Hepatocyte (in vitro differentiated cells): ENCODE measurements at regions not wholly inside any gene's neighbourhood (a gene's known extent, or its start where the extent isn't known, plus 50 kb on each side); places are given as distances from the start of the nearest gene placed in this dataset.

Experiments used
- CTCF ChIP-seq: fragments of 200-600 bp; sonication (generic); IDR thresholded peaks from 2 replicates; pipeline ENCODE4 v1.5.1; 2016; ENCODE audit warnings: antibody characterized with exemption, mild to moderate bottlenecking; ENCODE audit not compliant: poor library complexity
- EZH2 ChIP-seq: fragments of 200-600 bp; sonication (generic); IDR thresholded peaks from 2 replicates; pipeline ENCODE4 v1.6.1; 2016; ENCODE audit warnings: antibody characterized with exemption, mild to moderate bottlenecking, borderline replicate concordance
- EZH2phosphoT487 ChIP-seq: fragments of 200-600 bp; sonication (generic); IDR thresholded peaks from one replicate; pipeline ENCODE4 v1.6.1; 2018; ENCODE audit warnings: antibody characterized with exemption, mild to moderate bottlenecking, low read depth, moderate library complexity; ENCODE audit not compliant: unreplicated experiment, severe bottlenecking

DNA sequence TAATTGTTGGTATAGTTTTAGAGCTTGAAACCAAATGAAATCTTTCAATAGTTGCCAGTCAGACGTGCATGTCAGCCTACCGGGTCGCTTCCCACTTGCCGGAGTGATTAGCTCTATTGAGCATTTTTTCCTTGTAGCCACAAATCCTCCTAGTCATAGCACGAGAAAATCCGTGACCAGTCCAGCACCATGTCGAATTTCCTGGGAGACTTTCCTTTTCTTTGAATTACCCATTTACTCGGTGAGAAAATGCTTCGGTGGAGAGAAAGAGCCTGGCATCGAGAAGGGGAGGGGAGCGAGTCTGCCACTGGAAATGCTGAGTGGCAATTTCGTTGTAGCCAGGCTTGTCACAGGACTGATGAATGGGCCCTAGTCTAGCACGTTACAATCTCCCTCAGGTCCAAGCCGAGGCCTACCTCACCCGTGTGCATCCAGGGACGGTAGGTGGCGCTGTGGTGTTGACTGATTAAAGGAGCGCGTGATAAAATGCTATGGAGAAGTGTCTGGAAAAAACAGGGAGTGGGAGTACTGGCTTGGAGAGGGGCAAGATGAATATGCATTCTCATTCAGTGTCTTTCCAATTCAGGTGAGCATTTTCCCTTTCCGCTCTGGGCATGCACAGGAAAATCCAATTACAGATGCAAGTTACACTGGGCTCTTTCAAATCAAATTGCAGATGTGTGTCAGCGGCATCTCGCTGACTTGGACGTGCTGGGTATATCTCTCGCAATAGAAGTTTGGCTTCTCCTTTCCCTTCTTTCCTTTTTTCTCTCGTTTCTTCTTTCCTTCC lies 238.8 kb downstream of the EDEM1 start:
- peak; percentile 87 for TF ChIP-seq CTCF
- TF ChIP-seq EZH2: no peak
- no peak for TF ChIP-seq EZH2phosphoT487
